Endothelial cell (in vitro differentiated cells): ENCODE measurements at regions not wholly inside any gene's neighbourhood (a gene's known extent, or its start where the extent isn't known, plus 50 kb on each side); places are given as distances from the start of the nearest gene placed in this dataset.

Experiments
- DNase-seq: peaks from one replicate; pipeline ENCODE4 v3.0.0; 2021; ENCODE audit warnings: low spot score
- H3K27ac Mint-ChIP-seq: one replicate; pipeline ENCODE4 v1.8.0; 2021; ENCODE audit warnings: mixed read lengths, inconsistent platforms; ENCODE audit not compliant: unreplicated experiment
- H3K27me3 Mint-ChIP-seq: one replicate; pipeline ENCODE4 v1.8.0; 2021; ENCODE audit warnings: mild to moderate bottlenecking, moderate library complexity, mixed read lengths, inconsistent platforms; ENCODE audit not compliant: unreplicated experiment
- H3K36me3 Mint-ChIP-seq: one replicate; pipeline ENCODE4 v1.8.0; 2021; ENCODE audit warnings: mild to moderate bottlenecking, low read depth, mixed read lengths, inconsistent platforms; ENCODE audit not compliant: unreplicated experiment
- H3K4me1 Mint-ChIP-seq: one replicate; pipeline ENCODE4 v1.8.0; 2021; ENCODE audit warnings: mild to moderate bottlenecking, mixed read lengths, inconsistent platforms; ENCODE audit not compliant: unreplicated experiment
- H3K4me3 Mint-ChIP-seq: one replicate; pipeline ENCODE4 v1.8.0; 2021; ENCODE audit warnings: mild to moderate bottlenecking, mixed read lengths, inconsistent platforms; ENCODE audit not compliant: unreplicated experiment
- H3K9me3 Mint-ChIP-seq: one replicate; pipeline ENCODE4 v1.8.0; 2021; ENCODE audit warnings: mixed read lengths, inconsistent platforms; ENCODE audit not compliant: unreplicated experiment
- TF ChIP-seq, protein P1 (sequence below): fragments of 200-600 bp; sonication (generic); IDR thresholded peaks from one replicate; pipeline ENCODE4 v1.5.0; 2021; ENCODE audit warnings: antibody characterized with exemption; ENCODE audit not compliant: unreplicated experiment

DNA sequence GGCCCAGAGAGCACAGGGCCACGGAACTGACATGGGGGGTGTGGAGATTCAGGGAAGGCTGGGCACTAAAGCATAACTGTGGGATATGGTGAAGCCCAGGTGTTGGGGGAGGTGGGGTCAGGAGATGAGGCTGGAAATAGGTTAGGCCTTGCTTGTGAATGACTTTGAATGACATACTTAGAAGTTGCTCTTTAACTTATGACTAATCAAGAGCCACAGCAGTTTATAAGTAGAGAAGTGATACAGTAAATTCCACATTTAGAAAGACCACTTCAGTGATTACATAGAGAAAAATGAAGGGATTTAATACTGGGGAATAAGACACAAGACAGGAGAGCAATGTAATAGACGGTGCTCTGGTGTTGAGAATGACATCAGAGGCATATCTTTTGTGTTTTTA, 120.8 kb upstream of the SEC61G start:
- no peaks in the 10 kb centered on the region for H3K36me3 Mint-ChIP-seq
- no peaks in the 10 kb centered on the region for H3K9me3 Mint-ChIP-seq
- H3K4me1 Mint-ChIP-seq, result peaks cover 3% of the 10 kb centered on the region
- H3K27ac Mint-ChIP-seq, result no peak overlapping the region
- no peak for DNase-seq
- no peak overlapping the region for H3K4me3 Mint-ChIP-seq
- TF ChIP-seq, protein P1, sequence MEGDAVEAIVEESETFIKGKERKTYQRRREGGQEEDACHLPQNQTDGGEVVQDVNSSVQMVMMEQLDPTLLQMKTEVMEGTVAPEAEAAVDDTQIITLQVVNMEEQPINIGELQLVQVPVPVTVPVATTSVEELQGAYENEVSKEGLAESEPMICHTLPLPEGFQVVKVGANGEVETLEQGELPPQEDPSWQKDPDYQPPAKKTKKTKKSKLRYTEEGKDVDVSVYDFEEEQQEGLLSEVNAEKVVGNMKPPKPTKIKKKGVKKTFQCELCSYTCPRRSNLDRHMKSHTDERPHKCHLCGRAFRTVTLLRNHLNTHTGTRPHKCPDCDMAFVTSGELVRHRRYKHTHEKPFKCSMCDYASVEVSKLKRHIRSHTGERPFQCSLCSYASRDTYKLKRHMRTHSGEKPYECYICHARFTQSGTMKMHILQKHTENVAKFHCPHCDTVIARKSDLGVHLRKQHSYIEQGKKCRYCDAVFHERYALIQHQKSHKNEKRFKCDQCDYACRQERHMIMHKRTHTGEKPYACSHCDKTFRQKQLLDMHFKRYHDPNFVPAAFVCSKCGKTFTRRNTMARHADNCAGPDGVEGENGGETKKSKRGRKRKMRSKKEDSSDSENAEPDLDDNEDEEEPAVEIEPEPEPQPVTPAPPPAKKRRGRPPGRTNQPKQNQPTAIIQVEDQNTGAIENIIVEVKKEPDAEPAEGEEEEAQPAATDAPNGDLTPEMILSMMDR, result no peak
- peaks cover 3% of the 10 kb centered on the region for H3K27me3 Mint-ChIP-seq

DNA sequence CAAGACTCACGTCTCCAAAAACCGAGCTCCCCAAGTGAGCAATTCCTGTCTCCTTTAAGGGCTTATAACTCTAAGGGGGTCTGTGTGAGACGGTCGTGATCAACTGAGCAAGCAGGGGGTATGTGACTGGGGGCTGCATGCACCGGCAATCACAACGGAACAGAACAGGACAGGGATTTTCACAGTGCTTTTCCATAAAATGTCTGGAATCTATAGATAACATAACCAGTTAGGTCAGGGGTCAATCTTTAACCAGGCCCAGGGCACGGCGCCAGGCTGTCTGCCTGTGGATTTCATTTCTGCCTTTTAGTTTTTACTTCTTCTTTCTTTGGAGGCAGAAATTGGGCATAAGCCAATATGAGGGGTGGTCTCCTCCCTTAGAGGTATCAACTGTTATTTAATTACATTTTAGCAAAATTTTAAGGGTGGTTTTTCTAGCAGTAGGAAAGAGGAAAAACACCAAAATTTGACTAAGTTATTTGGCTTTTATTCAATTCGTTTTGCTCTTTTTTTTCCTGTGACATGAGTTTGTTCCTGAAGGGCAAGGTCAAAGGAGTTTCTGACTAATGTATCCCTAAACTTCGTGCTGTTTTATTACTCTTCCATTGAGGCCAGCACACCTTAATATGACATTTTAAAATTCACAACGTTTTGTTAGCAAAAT, 121.4 kb upstream of the SEC61G start:
- Mint-ChIP-seq H3K4me1 (peaks cover 3% of the 10 kb centered on the region), H3K4me3 (no peak overlapping the region), H3K9me3 (no peaks in the 10 kb centered on the region), H3K27me3 (peaks cover 3% of the 10 kb centered on the region), H3K36me3 (no peaks in the 10 kb centered on the region), H3K27ac (no peak overlapping the region)
- no peak for DNase-seq
- TF ChIP-seq, protein P1, result no peak

DNA sequence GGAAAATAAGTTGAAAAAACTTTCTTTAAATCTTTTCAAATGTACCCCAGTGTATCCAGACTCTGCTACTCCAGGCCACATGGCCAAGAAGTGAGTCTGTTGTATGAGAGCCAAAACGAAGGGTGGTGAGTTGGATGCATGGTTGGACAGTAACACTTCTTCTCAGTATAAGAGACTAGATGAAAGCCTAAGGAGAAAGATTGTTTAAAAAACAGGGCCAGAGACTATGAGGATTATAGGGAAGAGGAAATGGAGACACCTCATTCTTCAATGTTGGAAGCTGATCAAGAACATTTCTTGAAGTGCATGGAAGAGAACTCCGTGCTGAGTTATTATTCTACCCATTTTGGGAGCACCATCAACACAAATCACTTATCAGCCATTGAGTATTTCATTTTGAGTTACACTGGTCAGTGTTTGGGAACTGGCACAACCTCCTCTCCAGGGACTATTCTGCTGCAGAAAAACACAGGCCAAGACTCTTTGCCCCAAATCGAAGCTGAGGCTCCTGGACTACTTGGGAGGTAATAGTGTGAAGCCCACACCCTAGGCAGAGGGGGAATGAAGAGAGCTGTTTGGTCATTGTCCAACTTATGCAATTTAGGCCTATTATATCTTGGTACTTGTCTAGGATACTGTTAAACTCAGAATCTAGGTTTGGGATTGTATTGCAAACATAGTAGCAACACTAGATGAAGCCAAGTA, 123.0 kb upstream of the SEC61G start:
- Mint-ChIP-seq H3K36me3 (no peaks in the 10 kb centered on the region), H3K27ac (no peak overlapping the region), H3K27me3 (peaks cover 3% of the 10 kb centered on the region), H3K4me3 (no peak overlapping the region), H3K4me1 (peaks cover 3% of the 10 kb centered on the region), H3K9me3 (no peaks in the 10 kb centered on the region)
- TF ChIP-seq, protein P1, result no peak
- DNase-seq, result no peak

DNA sequence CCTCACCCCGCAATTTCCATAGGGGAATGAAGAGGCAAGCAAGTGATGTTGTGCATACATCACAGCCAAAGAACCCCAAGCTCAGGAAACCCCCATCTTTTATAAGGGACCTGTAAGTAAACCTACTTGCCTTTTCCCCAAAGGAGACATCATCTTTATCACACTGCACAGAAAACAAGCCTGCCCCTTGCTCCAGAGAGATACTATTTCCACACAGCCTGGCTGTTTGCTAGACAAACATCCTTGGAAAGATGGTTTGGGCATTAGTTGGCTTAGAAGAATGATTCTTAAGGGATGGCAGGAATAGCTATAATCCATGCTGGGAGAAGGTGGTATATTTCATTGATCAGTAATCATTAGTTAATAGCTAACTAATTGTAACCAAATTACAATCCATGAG, 123.7 kb upstream of the SEC61G start:
- no peak overlapping the region for H3K4me3 Mint-ChIP-seq
- TF ChIP-seq, protein P1, result no peak
- H3K4me1 Mint-ChIP-seq, result peaks cover under 1% of the 10 kb centered on the region
- no peak for DNase-seq
- H3K36me3 Mint-ChIP-seq, result no peaks in the 10 kb centered on the region
- no peaks in the 10 kb centered on the region for H3K9me3 Mint-ChIP-seq
- peaks cover 3% of the 10 kb centered on the region for H3K27me3 Mint-ChIP-seq
- H3K27ac Mint-ChIP-seq, result no peak overlapping the region

DNA sequence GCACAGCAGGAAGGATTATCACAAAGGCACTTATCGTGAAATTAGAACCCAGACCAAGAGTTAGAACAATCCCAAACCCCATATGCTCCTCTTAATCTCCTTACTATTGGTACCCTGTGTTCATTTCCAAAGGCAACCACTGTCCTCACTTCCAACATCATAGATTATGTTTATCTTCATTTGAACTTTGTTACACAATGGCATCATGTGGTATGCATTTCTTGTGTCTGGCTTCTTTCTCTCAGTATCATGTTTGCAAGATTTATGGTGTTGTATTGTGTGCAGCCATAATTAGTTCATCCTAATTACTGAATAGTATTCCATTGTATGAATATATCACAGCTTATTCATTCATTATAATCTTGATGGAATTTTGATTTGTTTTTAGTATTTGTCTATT, 124.6 kb upstream of the SEC61G start:
- H3K4me1 Mint-ChIP-seq, result peaks cover 4% of the 10 kb centered on the region
- H3K4me3 Mint-ChIP-seq, result no peak overlapping the region
- no peak for DNase-seq
- H3K36me3 Mint-ChIP-seq, result no peaks in the 10 kb centered on the region
- H3K27ac Mint-ChIP-seq, result no peak overlapping the region
- no peaks in the 10 kb centered on the region for H3K27me3 Mint-ChIP-seq
- TF ChIP-seq, protein P1, result no peak
- no peaks in the 10 kb centered on the region for H3K9me3 Mint-ChIP-seq
